Endothelial cell (in vitro differentiated cells): ENCODE measurements at regions not wholly inside any gene's neighbourhood (a gene's known extent, or its start where the extent isn't known, plus 50 kb on each side); places are given as distances from the start of the nearest gene placed in this dataset.
"Not testable (repeated sequence)": the region's sequence is repeated elsewhere in the genome, so short reads cannot be mapped to it uniquely, and the experiment has no call there.

Experiments
- DNase-seq: peaks from one replicate; pipeline ENCODE4 v3.0.0; 2021; ENCODE audit warnings: low spot score
- H3K27ac Mint-ChIP-seq: one replicate; pipeline ENCODE4 v1.8.0; 2021; ENCODE audit warnings: mixed read lengths, inconsistent platforms; ENCODE audit not compliant: unreplicated experiment
- H3K27me3 Mint-ChIP-seq: one replicate; pipeline ENCODE4 v1.8.0; 2021; ENCODE audit warnings: mild to moderate bottlenecking, moderate library complexity, mixed read lengths, inconsistent platforms; ENCODE audit not compliant: unreplicated experiment
- H3K36me3 Mint-ChIP-seq: one replicate; pipeline ENCODE4 v1.8.0; 2021; ENCODE audit warnings: mild to moderate bottlenecking, low read depth, mixed read lengths, inconsistent platforms; ENCODE audit not compliant: unreplicated experiment
- H3K4me1 Mint-ChIP-seq: one replicate; pipeline ENCODE4 v1.8.0; 2021; ENCODE audit warnings: mild to moderate bottlenecking, mixed read lengths, inconsistent platforms; ENCODE audit not compliant: unreplicated experiment
- H3K4me3 Mint-ChIP-seq: one replicate; pipeline ENCODE4 v1.8.0; 2021; ENCODE audit warnings: mild to moderate bottlenecking, mixed read lengths, inconsistent platforms; ENCODE audit not compliant: unreplicated experiment
- H3K9me3 Mint-ChIP-seq: one replicate; pipeline ENCODE4 v1.8.0; 2021; ENCODE audit warnings: mixed read lengths, inconsistent platforms; ENCODE audit not compliant: unreplicated experiment
- TF ChIP-seq, protein P1 (sequence below): fragments of 200-600 bp; sonication (generic); IDR thresholded peaks from one replicate; pipeline ENCODE4 v1.5.0; 2021; ENCODE audit warnings: antibody characterized with exemption; ENCODE audit not compliant: unreplicated experiment

DNA sequence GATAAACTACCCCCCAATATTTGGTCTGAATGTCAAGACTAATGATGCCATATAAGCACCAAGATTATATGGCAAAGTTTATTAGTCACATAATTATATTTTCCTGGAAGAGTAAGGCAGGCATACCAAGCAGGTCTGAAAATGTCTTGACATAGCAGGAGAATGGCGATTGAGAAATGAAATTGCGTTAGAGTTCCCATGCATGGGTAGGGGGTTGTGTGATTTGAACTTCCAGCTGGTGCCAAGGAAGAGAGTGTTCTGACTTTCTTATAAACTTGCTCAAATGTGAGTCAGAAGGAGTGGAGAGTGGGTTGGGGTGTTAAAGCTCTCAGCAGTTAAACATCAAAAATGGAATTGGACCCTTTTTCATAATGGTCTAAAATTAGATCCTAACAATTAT, 1200.6 kb upstream of the ACO1 start:
- DNase-seq: no peak
- Mint-ChIP-seq H3K4me1 (no peaks in the 10 kb centered on the region), H3K36me3 (no peaks in the 10 kb centered on the region), H3K27me3 (no peaks in the 10 kb centered on the region), H3K27ac (no peak overlapping the region), H3K4me3 (no peak overlapping the region), H3K9me3 (no peaks in the 10 kb centered on the region)
- TF ChIP-seq, protein P1, sequence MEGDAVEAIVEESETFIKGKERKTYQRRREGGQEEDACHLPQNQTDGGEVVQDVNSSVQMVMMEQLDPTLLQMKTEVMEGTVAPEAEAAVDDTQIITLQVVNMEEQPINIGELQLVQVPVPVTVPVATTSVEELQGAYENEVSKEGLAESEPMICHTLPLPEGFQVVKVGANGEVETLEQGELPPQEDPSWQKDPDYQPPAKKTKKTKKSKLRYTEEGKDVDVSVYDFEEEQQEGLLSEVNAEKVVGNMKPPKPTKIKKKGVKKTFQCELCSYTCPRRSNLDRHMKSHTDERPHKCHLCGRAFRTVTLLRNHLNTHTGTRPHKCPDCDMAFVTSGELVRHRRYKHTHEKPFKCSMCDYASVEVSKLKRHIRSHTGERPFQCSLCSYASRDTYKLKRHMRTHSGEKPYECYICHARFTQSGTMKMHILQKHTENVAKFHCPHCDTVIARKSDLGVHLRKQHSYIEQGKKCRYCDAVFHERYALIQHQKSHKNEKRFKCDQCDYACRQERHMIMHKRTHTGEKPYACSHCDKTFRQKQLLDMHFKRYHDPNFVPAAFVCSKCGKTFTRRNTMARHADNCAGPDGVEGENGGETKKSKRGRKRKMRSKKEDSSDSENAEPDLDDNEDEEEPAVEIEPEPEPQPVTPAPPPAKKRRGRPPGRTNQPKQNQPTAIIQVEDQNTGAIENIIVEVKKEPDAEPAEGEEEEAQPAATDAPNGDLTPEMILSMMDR: no peak

DNA sequence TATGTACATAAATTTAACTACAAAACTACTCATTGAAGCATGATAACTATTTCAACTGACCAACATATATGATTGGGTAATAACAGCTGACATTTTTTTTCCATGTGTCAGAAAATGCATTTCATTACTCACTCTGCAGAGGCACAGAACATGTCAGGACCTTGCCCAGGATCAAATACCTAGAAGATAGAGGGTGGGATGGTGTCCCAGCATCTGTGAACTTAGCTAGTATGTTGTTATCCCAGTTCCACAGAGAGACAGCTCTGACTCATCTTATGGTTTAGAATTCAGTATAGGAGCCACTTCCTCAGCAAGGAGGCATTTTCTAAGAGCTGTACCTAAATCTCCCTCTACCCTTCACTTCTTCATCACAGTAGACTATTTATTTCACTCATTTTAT, 1198.6 kb upstream of the ACO1 start:
- TF ChIP-seq, protein P1: no peak
- Mint-ChIP-seq H3K27me3 (no peaks in the 10 kb centered on the region), H3K4me3 (no peak overlapping the region), H3K27ac (no peak overlapping the region), H3K9me3 (no peaks in the 10 kb centered on the region), H3K4me1 (no peaks in the 10 kb centered on the region), H3K36me3 (no peaks in the 10 kb centered on the region)
- no peak for DNase-seq

DNA sequence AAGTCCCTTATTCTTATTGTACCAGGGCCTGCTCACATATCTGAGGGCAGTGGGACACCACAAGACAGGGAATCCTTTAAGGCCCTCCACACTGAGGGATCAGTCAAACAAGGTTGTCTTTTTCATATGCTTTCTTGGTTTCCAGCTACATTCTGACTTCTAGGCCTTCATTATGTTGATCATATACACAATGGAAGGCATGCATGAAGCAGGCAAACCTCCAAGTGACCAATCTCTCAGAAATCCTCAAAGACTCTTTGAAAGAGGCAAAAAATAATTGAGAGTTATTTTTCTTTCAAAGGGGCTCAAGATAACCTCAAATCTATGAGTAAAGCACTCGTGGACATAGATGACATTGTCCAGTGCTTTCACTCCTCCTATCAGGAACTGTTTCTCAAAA, 1195.9 kb upstream of the ACO1 start:
- TF ChIP-seq, protein P1: no peak
- Mint-ChIP-seq H3K36me3 (no peaks in the 10 kb centered on the region), H3K27ac (no peak overlapping the region), H3K4me1 (no peaks in the 10 kb centered on the region), H3K4me3 (no peak overlapping the region), H3K27me3 (no peaks in the 10 kb centered on the region), H3K9me3 (no peaks in the 10 kb centered on the region)
- no peak for DNase-seq

DNA sequence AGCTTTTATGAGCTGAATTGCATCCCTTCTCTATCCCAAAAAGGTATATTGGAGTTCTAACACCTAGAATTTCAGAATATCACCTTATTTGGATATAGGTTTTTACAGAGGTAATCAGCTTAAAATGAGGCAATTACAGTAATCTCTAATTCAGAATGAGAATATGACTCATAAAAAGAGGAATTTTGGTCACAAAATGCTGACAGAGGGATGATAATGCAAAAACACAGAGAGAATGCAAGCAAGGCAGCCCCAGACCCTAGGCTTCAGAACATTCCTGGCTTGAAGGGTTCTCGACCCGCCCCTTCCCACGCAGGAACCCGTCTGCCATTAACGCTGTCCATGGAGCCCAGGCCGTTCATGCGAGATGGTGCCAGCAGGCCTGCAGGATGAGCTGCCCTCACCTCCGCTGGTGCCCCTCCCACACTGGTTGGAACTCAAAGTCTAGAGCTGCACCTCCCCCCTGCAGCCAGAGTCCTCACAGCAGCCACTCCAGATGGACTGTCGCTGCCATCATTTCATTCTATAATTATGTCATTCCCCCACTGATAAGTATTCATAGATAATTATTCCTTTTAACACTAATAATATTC, 1173.4 kb upstream of the ACO1 start:
- H3K4me1 Mint-ChIP-seq: no peaks in the 10 kb centered on the region
- H3K9me3 Mint-ChIP-seq: no peaks in the 10 kb centered on the region
- TF ChIP-seq, protein P1: no peak
- H3K36me3 Mint-ChIP-seq: no peaks in the 10 kb centered on the region
- DNase-seq: no peak
- no peak overlapping the region for H3K4me3 Mint-ChIP-seq
- no peak overlapping the region for H3K27ac Mint-ChIP-seq
- no peaks in the 10 kb centered on the region for H3K27me3 Mint-ChIP-seq

DNA sequence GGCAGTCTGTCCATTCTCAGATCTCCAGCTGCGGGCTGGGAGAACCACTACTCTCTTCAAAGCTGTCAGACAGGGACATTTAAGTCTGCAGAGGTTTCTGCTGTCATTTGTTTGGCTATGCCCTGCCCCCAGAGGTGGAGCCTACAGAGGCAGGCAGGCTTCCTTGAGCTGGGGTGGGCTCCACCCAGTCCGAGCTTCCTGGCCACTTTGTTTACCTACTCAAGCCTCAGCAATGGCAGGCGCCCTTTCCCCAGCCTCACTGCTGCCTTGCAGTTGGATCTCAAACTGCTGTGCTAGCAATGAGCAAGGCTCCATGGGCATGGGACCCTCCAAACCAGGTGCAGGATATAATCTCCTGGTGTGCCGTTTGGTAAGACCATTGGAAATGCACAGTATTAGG, 1154.5 kb upstream of the ACO1 start:
- not testable (repeated sequence) for H3K4me1 Mint-ChIP-seq, DNase-seq, H3K36me3 Mint-ChIP-seq, H3K4me3 Mint-ChIP-seq, H3K27ac Mint-ChIP-seq, H3K27me3 Mint-ChIP-seq
- H3K9me3 Mint-ChIP-seq: peaks cover 15% of the 10 kb centered on the region

DNA sequence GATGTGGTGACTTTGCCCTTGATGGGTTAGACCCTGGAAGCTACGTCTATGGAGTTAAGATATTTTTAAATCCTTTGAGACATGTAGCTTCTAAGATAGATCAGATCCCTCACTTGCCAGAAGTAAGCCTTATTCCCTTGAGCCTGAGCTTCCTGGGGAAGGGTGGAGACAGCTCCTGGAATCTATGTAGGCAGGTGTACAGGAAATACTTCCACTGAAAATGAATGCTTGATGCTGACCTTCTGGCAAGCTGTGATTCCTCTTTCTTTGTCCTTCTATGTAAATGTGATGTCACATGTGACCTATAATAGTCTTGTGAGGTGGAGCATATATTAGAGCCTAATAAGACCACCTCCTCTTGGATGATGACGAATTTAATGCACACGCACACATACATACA, 1152.0 kb upstream of the ACO1 start:
- no peaks in the 10 kb centered on the region for H3K36me3 Mint-ChIP-seq
- H3K4me3 Mint-ChIP-seq: no peak overlapping the region
- H3K4me1 Mint-ChIP-seq: peaks cover 3% of the 10 kb centered on the region
- H3K27ac Mint-ChIP-seq: no peak overlapping the region
- no peak for DNase-seq
- TF ChIP-seq, protein P1: no peak
- no peaks in the 10 kb centered on the region for H3K27me3 Mint-ChIP-seq
- peaks cover 13% of the 10 kb centered on the region for H3K9me3 Mint-ChIP-seq
